ENCODE measurements at regions not wholly inside any gene's neighbourhood (a gene's known extent, or its start where the extent isn't known, plus 50 kb on each side); places are given as distances from the start of the nearest gene placed in this dataset.
"Not testable (repeated sequence)": the region's sequence is repeated elsewhere in the genome, so short reads cannot be mapped to it uniquely, and the experiment has no call there.

- Histone ChIP-seq H3K9me2 (replicated peaks; ENCODE audit: low read depth, low read length) (no peaks in the 10 kb centered on the region), H3F3A (ENCODE audit: low read depth) (no peaks in the 10 kb centered on the region), H3K27me3 (ENCODE audit: insufficient read depth, low read length, poor library complexity, severe bottlenecking) (no peaks in the 10 kb centered on the region), H2AFZ (ENCODE audit: low read length) (no peak overlapping the region), H3K9me3 (ENCODE audit: insufficient read depth, low read depth, low read length) (no peaks in the 10 kb centered on the region), H3K36me3 (ENCODE audit: insufficient read depth, low read length) (no peaks in the 10 kb centered on the region), H3K4me3 (ENCODE audit: low read length, poor library complexity, severe bottlenecking) (no peak overlapping the region), H3K9ac (ENCODE audit: low read depth, low read length, poor library complexity, severe bottlenecking) (no peak overlapping the region), H3K4me2 (ENCODE audit: low read depth, low read length, poor library complexity, severe bottlenecking) (no peak overlapping the region), H4K20me1 (ENCODE audit: insufficient read depth, low read length, poor library complexity, severe bottlenecking) (no peaks in the 10 kb centered on the region), H3K79me2 (ENCODE audit: insufficient read depth, low read length) (no peaks in the 10 kb centered on the region), H3K4me1 (ENCODE audit: insufficient read depth, low read length, poor library complexity, severe bottlenecking) (no peaks in the 10 kb centered on the region)
- TF ChIP-seq, protein P1, sequence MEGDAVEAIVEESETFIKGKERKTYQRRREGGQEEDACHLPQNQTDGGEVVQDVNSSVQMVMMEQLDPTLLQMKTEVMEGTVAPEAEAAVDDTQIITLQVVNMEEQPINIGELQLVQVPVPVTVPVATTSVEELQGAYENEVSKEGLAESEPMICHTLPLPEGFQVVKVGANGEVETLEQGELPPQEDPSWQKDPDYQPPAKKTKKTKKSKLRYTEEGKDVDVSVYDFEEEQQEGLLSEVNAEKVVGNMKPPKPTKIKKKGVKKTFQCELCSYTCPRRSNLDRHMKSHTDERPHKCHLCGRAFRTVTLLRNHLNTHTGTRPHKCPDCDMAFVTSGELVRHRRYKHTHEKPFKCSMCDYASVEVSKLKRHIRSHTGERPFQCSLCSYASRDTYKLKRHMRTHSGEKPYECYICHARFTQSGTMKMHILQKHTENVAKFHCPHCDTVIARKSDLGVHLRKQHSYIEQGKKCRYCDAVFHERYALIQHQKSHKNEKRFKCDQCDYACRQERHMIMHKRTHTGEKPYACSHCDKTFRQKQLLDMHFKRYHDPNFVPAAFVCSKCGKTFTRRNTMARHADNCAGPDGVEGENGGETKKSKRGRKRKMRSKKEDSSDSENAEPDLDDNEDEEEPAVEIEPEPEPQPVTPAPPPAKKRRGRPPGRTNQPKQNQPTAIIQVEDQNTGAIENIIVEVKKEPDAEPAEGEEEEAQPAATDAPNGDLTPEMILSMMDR (conservative IDR thresholded peaks at IDR 0.05; ENCODE audit: low read length) = no peak
- no peak for TF ChIP-seq EZH2phosphoT487 (IDR thresholded peaks at IDR 0.05; ENCODE audit: borderline replicate concordance)
These were observed 138.3 kb upstream of the HMGN3 start for GRCh38 chr6:79372757-79373156.

- Histone ChIP-seq H3K9me2 (replicated peaks; ENCODE audit: low read depth, low read length) (no peaks in the 10 kb centered on the region), H3K36me3 (ENCODE audit: insufficient read depth, low read length) (no peaks in the 10 kb centered on the region), H3K4me3 (ENCODE audit: low read length, poor library complexity, severe bottlenecking) (no peak overlapping the region), H3K4me1 (ENCODE audit: insufficient read depth, low read length, poor library complexity, severe bottlenecking) (no peaks in the 10 kb centered on the region), H4K20me1 (ENCODE audit: insufficient read depth, low read length, poor library complexity, severe bottlenecking) (no peaks in the 10 kb centered on the region), H2AFZ (ENCODE audit: low read length) (no peak overlapping the region), H3K9ac (ENCODE audit: low read depth, low read length, poor library complexity, severe bottlenecking) (no peak overlapping the region), H3K9me3 (ENCODE audit: insufficient read depth, low read depth, low read length) (no peaks in the 10 kb centered on the region), H3K4me2 (ENCODE audit: low read depth, low read length, poor library complexity, severe bottlenecking) (no peak overlapping the region), H3F3A (ENCODE audit: low read depth) (no peaks in the 10 kb centered on the region), H3K27me3 (ENCODE audit: insufficient read depth, low read length, poor library complexity, severe bottlenecking) (no peaks in the 10 kb centered on the region), H3K79me2 (ENCODE audit: insufficient read depth, low read length) (no peaks in the 10 kb centered on the region)
- TF ChIP-seq, protein P1 (conservative IDR thresholded peaks at IDR 0.05; ENCODE audit: low read length) = no peak
- no peak for TF ChIP-seq EZH2phosphoT487 (IDR thresholded peaks at IDR 0.05; ENCODE audit: borderline replicate concordance)
These were observed 134.5 kb upstream of the HMGN3 start for GRCh38 chr6:79369026-79369425.

DNA sequence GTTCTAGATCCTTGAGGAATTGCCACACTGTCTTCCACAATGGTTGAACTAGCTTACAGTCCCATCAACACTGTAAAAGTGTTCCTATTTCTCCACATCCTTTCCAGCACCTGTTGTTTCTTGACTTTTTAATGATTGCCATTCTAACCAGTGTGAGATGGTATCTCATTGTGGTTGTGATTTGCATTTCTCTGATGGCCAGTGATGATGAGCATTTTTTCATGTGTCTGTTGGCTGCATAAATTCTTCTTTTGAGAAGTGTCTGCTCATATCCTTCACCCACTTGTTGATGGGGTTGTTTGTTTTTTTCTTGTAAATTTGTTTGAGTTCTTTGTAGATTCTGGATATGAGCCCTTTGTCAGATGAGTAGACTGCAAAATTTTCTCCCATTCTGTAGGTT lies 129.0 kb upstream of the HMGN3 start:
- H2AFZ ChIP-seq (ENCODE audit: low read length); H3K9ac ChIP-seq (ENCODE audit: low read depth, low read length, poor library complexity, severe bottlenecking); H3K4me1 ChIP-seq (ENCODE audit: insufficient read depth, low read length, poor library complexity, severe bottlenecking); H3K79me2 ChIP-seq (ENCODE audit: insufficient read depth, low read length); H3K27me3 ChIP-seq (ENCODE audit: insufficient read depth, low read length, poor library complexity, severe bottlenecking); H3K4me3 ChIP-seq (ENCODE audit: low read length, poor library complexity, severe bottlenecking); H4K20me1 ChIP-seq (ENCODE audit: insufficient read depth, low read length, poor library complexity, severe bottlenecking); H3K9me3 ChIP-seq (ENCODE audit: insufficient read depth, low read depth, low read length); H3K36me3 ChIP-seq (ENCODE audit: insufficient read depth, low read length); H3F3A ChIP-seq (ENCODE audit: low read depth); H3K4me2 ChIP-seq (ENCODE audit: low read depth, low read length, poor library complexity, severe bottlenecking); H3K9me2 ChIP-seq (replicated peaks; ENCODE audit: low read depth, low read length): not testable (repeated sequence)

GRCh38 chr6:79361074-79361473 lies 126.6 kb upstream of the HMGN3 start:
- H2AFZ ChIP-seq (ENCODE audit: low read length); H3K4me1 ChIP-seq (ENCODE audit: insufficient read depth, low read length, poor library complexity, severe bottlenecking); H3K4me3 ChIP-seq (ENCODE audit: low read length, poor library complexity, severe bottlenecking); H4K20me1 ChIP-seq (ENCODE audit: insufficient read depth, low read length, poor library complexity, severe bottlenecking); H3K79me2 ChIP-seq (ENCODE audit: insufficient read depth, low read length); H3F3A ChIP-seq (ENCODE audit: low read depth); H3K9me2 ChIP-seq (replicated peaks; ENCODE audit: low read depth, low read length); H3K36me3 ChIP-seq (ENCODE audit: insufficient read depth, low read length); H3K27me3 ChIP-seq (ENCODE audit: insufficient read depth, low read length, poor library complexity, severe bottlenecking); H3K9me3 ChIP-seq (ENCODE audit: insufficient read depth, low read depth, low read length); H3K4me2 ChIP-seq (ENCODE audit: low read depth, low read length, poor library complexity, severe bottlenecking); H3K9ac ChIP-seq (ENCODE audit: low read depth, low read length, poor library complexity, severe bottlenecking): not testable (repeated sequence)
